ENCODE measurements at regions not wholly inside any gene's neighbourhood (a gene's known extent, or its start where the extent isn't known, plus 50 kb on each side); places are given as distances from the start of the nearest gene placed in this dataset.

DNA sequence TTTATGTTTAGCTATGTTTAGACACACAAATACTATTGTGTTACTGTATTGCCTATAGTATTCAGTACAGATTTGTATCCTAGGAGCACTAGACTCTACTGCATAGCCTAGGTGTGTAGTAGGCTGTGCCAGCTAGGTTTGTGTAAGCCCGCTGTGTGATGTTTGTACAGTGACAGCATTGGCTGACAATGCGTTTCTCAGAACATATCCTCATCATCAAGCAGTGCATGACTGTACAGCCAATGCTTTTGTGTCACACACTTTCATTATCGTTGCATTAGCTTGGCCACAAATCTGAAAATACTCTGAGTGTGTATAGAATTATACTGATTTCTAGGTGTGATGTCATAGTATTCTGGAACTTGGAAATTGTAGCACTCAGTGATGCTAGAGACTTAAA, 63.4 kb downstream of the CLDN34 start:
- Histone ChIP-seq H3K79me2 (ENCODE audit: insufficient read depth) (peaks cover 16% of the 10 kb centered on the region; the same call in 1 of the 2 replicates), H3K9me2 (no peaks in the 10 kb centered on the region), H3F3A (replicated peaks; ENCODE audit: insufficient read depth) (no peaks in the 10 kb centered on the region), H3K9ac (no peak overlapping the region), H3K4me2 (no peak overlapping the region), H3K4me1 (ENCODE audit: control insufficient read depth in 1 of 2, insufficient read depth in 2 of 2, low read depth in 1 of 2, low read length in 1 of 2) (no peaks in the 10 kb centered on the region), H3K9me3 (no peaks in the 10 kb centered on the region), H3K4me3 (ENCODE audit: low read depth in 2 of 2, low read length in 1 of 2) (no peak overlapping the region), H3K27me3 (ENCODE audit: insufficient read depth) (no peaks in the 10 kb centered on the region; the same call in 1 of the 2 replicates), H4K20me1 (ENCODE audit: insufficient read depth) (no peaks in the 10 kb centered on the region), H3K27ac (ENCODE audit: low read depth in 2 of 2, low read length in 1 of 2) (no peak overlapping the region), H3K36me3 (replicated peaks in 1 of 2; ENCODE audit: control insufficient read depth in 1 of 2, insufficient read depth in 2 of 2, low read length in 1 of 2) (no peaks in the 10 kb centered on the region), H2AFZ (ENCODE audit: low read depth) (no peak overlapping the region)
- DNase-seq = no peak
- ChIA-PET POLR2A (no interaction called here), CTCF (no interaction called here)
- WGBS (ENCODE audit: low lambda C conversion rate) = 37% methylated on average over 3 of the region's 3 CpGs
- TF ChIP-seq, protein P1, sequence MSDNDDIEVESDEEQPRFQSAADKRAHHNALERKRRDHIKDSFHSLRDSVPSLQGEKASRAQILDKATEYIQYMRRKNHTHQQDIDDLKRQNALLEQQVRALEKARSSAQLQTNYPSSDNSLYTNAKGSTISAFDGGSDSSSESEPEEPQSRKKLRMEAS (IDR thresholded peaks at IDR 0.05; ENCODE audit: low read depth) = no peak
- TF ChIP-seq, protein P2, sequence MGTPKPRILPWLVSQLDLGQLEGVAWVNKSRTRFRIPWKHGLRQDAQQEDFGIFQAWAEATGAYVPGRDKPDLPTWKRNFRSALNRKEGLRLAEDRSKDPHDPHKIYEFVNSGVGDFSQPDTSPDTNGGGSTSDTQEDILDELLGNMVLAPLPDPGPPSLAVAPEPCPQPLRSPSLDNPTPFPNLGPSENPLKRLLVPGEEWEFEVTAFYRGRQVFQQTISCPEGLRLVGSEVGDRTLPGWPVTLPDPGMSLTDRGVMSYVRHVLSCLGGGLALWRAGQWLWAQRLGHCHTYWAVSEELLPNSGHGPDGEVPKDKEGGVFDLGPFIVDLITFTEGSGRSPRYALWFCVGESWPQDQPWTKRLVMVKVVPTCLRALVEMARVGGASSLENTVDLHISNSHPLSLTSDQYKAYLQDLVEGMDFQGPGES (IDR thresholded peaks at IDR 0.05; ENCODE audit: low read depth, low read length) = no peak
- TF ChIP-seq ELF1 (IDR thresholded peaks at IDR 0.05) (no peak), GATA2 (CRISPR knock-in tag; IDR thresholded peaks at IDR 0.05) (no peak), POLR2AphosphoS5 (IDR thresholded peaks at IDR 0.05; ENCODE audit: low read depth, low read length) (no peak), MEF2A (IDR thresholded peaks at IDR 0.05; ENCODE audit: borderline replicate concordance, low read depth) (no peak), YY1 (IDR thresholded peaks at IDR 0.05; ENCODE audit: low read depth) (no peak), TEAD4 (IDR thresholded peaks at IDR 0.05; ENCODE audit: borderline replicate concordance, insufficient read depth) (no peak), TCF12 (IDR thresholded peaks at IDR 0.05) (no peak), CHD2 (IDR thresholded peaks at IDR 0.05; ENCODE audit: low read length, partially characterized antibody) (no peak), FOXJ3 (CRISPR knock-in tag; IDR thresholded peaks at IDR 0.05) (no peak), NFIC (IDR thresholded peaks at IDR 0.05; ENCODE audit: borderline replicate concordance) (no peak), MXI1 (IDR thresholded peaks at IDR 0.05; ENCODE audit: low read depth, low read length) (no peak), SMC3 (IDR thresholded peaks at IDR 0.05; ENCODE audit: low read depth, low read length) (no peak), RCOR1 (IDR thresholded peaks at IDR 0.05; ENCODE audit: low read length) (no peak), NRF1 (IDR thresholded peaks at IDR 0.05; ENCODE audit: low read depth, low read length) (no peak)
- TF ChIP-seq, protein P3, sequence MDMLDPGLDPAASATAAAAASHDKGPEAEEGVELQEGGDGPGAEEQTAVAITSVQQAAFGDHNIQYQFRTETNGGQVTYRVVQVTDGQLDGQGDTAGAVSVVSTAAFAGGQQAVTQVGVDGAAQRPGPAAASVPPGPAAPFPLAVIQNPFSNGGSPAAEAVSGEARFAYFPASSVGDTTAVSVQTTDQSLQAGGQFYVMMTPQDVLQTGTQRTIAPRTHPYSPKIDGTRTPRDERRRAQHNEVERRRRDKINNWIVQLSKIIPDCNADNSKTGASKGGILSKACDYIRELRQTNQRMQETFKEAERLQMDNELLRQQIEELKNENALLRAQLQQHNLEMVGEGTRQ (IDR thresholded peaks at IDR 0.05; ENCODE audit: borderline replicate concordance, low read depth, low read length) = no peak
- TF ChIP-seq, protein P4, sequence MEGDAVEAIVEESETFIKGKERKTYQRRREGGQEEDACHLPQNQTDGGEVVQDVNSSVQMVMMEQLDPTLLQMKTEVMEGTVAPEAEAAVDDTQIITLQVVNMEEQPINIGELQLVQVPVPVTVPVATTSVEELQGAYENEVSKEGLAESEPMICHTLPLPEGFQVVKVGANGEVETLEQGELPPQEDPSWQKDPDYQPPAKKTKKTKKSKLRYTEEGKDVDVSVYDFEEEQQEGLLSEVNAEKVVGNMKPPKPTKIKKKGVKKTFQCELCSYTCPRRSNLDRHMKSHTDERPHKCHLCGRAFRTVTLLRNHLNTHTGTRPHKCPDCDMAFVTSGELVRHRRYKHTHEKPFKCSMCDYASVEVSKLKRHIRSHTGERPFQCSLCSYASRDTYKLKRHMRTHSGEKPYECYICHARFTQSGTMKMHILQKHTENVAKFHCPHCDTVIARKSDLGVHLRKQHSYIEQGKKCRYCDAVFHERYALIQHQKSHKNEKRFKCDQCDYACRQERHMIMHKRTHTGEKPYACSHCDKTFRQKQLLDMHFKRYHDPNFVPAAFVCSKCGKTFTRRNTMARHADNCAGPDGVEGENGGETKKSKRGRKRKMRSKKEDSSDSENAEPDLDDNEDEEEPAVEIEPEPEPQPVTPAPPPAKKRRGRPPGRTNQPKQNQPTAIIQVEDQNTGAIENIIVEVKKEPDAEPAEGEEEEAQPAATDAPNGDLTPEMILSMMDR (IDR thresholded peaks at IDR 0.05) = no peak

Measured in SK-N-SH (cell line).